ENCODE measurements at regions not wholly inside any gene's neighbourhood (a gene's known extent, or its start where the extent isn't known, plus 50 kb on each side); places are given as distances from the start of the nearest gene placed in this dataset.

DNA sequence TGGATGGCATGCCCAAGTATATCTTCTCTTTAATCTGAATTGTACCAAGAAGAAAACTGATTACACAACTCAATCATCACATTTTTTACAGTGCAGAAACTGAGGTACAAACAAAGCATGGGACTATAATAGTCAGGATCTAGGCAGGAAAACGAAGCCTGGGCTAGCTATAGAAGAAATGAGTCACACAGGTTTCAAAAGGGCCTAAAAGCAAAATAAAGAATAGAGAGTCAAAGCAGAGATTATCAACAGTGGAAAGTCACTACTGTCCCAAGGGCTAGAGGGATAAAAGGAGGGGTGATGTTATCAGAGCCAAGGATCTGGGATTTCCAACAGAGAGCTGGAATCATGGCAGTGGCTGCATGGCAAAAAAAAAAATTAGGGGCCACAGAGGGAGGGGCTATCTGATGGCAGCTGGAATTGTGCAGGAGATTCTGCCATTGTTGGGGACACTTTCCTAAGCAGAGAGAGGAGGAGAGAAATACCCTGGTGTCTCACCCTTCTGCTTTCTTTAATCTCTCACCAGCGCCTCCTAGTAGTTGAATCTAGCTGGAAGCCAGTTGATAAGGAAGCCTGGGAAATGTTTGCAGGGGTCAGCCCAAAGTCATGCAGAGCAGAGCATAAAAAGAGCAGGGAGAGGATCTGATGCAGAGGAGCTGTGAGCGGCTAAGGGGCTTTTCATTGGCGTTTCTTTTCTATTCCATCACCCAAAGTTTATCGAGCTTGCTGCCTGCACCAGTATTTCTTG, 343.2 kb downstream of the ACTL7B start:
- WGBS, 4 donors: 80 to 83% (median 82%) methylated on average over 5 of the region's 5 CpGs
- Histone ChIP-seq H3K4me1 (replicated peaks in 1 of 2) (no peaks in the 10 kb centered on the region), H3K4me3 (no peak overlapping the region), H3K9me3 (replicated peaks in 1 of 3) (no peaks in the 10 kb centered on the region), H3K27ac (no peak overlapping the region), H3K27me3 (no peaks in the 10 kb centered on the region), H3K36me3 (replicated peaks in 1 of 2) (no peaks in the 10 kb centered on the region)
- TF ChIP-seq CTCF (IDR thresholded peaks at IDR 0.05) (no peak), POLR2A (IDR thresholded peaks at IDR 0.05) (no peak)
- no peak for DNase-seq
- intact Hi-C loops (cut with DNase I): no loop called here

DNA sequence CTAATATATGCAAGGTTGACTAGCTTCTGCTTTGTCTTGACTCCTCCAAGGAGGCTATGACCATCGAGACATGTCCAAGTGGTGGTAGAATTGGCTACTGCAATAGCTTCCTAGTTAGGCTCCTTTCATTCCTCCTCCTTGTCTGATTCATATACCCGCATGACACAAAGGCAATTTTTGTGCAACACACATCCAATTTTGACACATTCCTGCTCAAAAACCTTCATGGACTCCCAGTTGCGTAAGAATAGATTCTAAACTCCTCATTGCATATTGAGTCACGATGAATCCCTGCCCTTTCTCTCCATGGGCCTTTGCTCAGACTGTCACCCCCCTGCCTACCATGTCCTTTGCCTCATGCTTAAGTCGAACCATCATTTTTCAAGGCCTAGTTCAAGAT, 344.5 kb downstream of the ACTL7B start:
- no peaks in the 10 kb centered on the region for H3K36me3 ChIP-seq (replicated peaks in 1 of 2)
- H3K9me3 ChIP-seq (replicated peaks in 1 of 3): no peaks in the 10 kb centered on the region
- H3K27me3 ChIP-seq: no peaks in the 10 kb centered on the region
- TF ChIP-seq CTCF (IDR thresholded peaks at IDR 0.05): no peak
- no peak for TF ChIP-seq POLR2A (IDR thresholded peaks at IDR 0.05)
- H3K4me3 ChIP-seq: no peak overlapping the region
- WGBS, 4 donors: 76 to 88% (median 82%) methylated on average over 5 of the region's 5 CpGs
- no peaks in the 10 kb centered on the region for H3K4me1 ChIP-seq (replicated peaks in 1 of 2)
- intact Hi-C loops (cut with DNase I): no loop called here
- no peak for DNase-seq
- no peak overlapping the region for H3K27ac ChIP-seq

GRCh38 chr9:108496846-108497245, 358.9 kb downstream of the ACTL7B start:
- Histone ChIP-seq H3K4me1 (replicated peaks in 1 of 2) (no peaks in the 10 kb centered on the region), H3K27ac (no peak overlapping the region), H3K4me3 (no peak overlapping the region), H3K27me3 (no peaks in the 10 kb centered on the region), H3K36me3 (replicated peaks in 1 of 2) (no peaks in the 10 kb centered on the region), H3K9me3 (replicated peaks in 1 of 3) (no peaks in the 10 kb centered on the region)
- no peak for DNase-seq
- TF ChIP-seq POLR2A (IDR thresholded peaks at IDR 0.05): no peak
- TF ChIP-seq CTCF (IDR thresholded peaks at IDR 0.05): no peak
- WGBS, 4 donors: 84 to 94% (median 91%) methylated on average over 4 of the region's 4 CpGs
- intact Hi-C loops (cut with DNase I): no loop called here

DNA sequence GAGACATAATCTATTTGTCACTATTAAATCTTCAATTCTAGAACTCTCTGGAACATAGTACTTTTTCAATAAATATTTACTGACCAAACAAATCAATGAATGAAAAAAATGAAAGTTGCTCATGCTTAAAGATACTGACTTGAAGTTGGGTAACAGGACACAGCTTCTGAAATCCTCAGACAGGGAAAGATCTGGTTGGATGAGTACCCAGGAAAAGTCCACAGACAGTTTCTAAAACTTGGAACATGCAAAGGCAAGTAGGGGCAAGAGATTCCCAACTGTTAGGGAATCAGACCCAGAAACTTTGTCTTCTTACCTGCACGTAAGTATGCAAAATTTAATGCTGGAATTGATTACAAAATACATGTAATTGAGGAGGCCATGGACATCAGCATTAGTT, 366.2 kb downstream of the ACTL7B start:
- H3K4me1 ChIP-seq (replicated peaks in 1 of 2): no peaks in the 10 kb centered on the region
- intact Hi-C loops (cut with DNase I): no loop called here
- no peaks in the 10 kb centered on the region for H3K27me3 ChIP-seq
- WGBS, 4 donors: 90 to 94% (median 92%) methylated on average over 1 of the region's 1 CpG
- no peaks in the 10 kb centered on the region for H3K36me3 ChIP-seq (replicated peaks in 1 of 2)
- H3K27ac ChIP-seq: no peak overlapping the region
- TF ChIP-seq POLR2A (IDR thresholded peaks at IDR 0.05): no peak
- TF ChIP-seq CTCF (IDR thresholded peaks at IDR 0.05): no peak
- H3K4me3 ChIP-seq: no peak overlapping the region
- H3K9me3 ChIP-seq (replicated peaks in 1 of 3): no peaks in the 10 kb centered on the region
- no peak for DNase-seq

All from adrenal gland (tissue), 9 donors.